ENCODE measurements at regions not wholly inside any gene's neighbourhood (a gene's known extent, or its start where the extent isn't known, plus 50 kb on each side); places are given as distances from the start of the nearest gene placed in this dataset.

DNA sequence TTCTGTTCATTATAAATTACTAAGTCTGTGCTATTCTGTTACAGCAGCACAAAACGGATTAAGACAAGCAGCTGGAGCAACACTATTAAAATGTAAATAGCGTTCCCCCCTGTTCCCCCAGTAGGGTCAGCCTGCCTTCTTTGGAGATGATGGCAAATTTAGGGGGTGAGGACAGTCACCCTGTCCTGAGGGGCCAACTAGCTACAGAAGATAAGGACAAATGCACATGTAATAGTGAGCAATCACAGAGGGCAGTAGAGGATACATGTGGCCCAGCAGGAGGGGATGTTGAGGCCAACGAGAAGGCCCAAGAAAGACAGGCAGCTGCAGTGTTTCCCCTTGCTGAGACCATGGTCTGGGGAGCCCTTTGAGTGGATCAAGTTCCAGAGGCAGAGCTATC lies 266.7 kb upstream of the CDYL start:
- TF ChIP-seq, protein P1, sequence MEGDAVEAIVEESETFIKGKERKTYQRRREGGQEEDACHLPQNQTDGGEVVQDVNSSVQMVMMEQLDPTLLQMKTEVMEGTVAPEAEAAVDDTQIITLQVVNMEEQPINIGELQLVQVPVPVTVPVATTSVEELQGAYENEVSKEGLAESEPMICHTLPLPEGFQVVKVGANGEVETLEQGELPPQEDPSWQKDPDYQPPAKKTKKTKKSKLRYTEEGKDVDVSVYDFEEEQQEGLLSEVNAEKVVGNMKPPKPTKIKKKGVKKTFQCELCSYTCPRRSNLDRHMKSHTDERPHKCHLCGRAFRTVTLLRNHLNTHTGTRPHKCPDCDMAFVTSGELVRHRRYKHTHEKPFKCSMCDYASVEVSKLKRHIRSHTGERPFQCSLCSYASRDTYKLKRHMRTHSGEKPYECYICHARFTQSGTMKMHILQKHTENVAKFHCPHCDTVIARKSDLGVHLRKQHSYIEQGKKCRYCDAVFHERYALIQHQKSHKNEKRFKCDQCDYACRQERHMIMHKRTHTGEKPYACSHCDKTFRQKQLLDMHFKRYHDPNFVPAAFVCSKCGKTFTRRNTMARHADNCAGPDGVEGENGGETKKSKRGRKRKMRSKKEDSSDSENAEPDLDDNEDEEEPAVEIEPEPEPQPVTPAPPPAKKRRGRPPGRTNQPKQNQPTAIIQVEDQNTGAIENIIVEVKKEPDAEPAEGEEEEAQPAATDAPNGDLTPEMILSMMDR (IDR thresholded peaks at IDR 0.05): no peak
- ATAC-seq (ENCODE audit: low FRiP score) (no peak), DNase-seq (ENCODE audit: low spot score) (no peak)

GRCh38 chr6:4506792-4507191 lies 269.4 kb upstream of the CDYL start:
- ATAC-seq (ENCODE audit: low FRiP score) (no peak), DNase-seq (ENCODE audit: low spot score) (no peak)
- TF ChIP-seq, protein P1 (IDR thresholded peaks at IDR 0.05): no peak

- DNase-seq (ENCODE audit: low spot score) (no peak), ATAC-seq (ENCODE audit: low FRiP score) (no peak)
- TF ChIP-seq, protein P1 (IDR thresholded peaks at IDR 0.05): no peak
Observed at GRCh38 chr6:4506223-4506622, 270.0 kb upstream of the CDYL start.

GRCh38 chr6:4504700-4505099 lies 271.5 kb upstream of the CDYL start:
- ATAC-seq (ENCODE audit: low FRiP score) (no peak), DNase-seq (ENCODE audit: low spot score) (no peak)
- TF ChIP-seq, protein P1 (IDR thresholded peaks at IDR 0.05): no peak

GRCh38 chr6:4503700-4504099 lies 272.5 kb upstream of the CDYL start:
- DNase-seq (ENCODE audit: low spot score) (no peak), ATAC-seq (ENCODE audit: low FRiP score) (no peak)
- TF ChIP-seq, protein P1 (IDR thresholded peaks at IDR 0.05): no peak

DNA sequence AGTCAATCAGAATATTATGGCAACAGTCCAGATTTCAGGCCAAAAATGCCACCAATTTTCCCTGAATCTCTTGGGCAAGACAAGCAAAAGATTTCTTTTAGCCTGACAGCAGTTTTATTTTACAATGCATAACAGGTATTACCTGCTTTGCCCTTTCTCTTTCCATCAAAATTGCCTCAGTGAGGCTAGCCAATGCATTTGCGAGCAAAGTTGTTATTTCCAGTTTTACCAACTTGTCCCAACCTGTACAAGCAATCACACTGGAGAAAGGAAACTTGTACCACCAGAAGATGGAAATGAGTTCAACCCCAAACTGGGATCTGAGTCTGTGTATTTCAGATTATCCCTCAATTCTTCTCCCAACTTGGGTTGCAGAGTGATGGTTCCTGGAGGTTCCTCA lies 279.9 kb upstream of the CDYL start:
- ATAC-seq (ENCODE audit: low FRiP score): no peak
- DNase-seq (ENCODE audit: low spot score): no peak
- TF ChIP-seq, protein P1 (IDR thresholded peaks at IDR 0.05): no peak

- TF ChIP-seq, protein P1 (IDR thresholded peaks at IDR 0.05): no peak
- DNase-seq (ENCODE audit: low spot score): no peak
Observed at GRCh38 chr6:4491501-4492260, 284.5 kb upstream of the CDYL start.

More at GRCh38 chr6:4491501-4492260, 284.5 kb upstream of the CDYL start:
- ATAC-seq (ENCODE audit: low FRiP score): no peak
